HepG2 (cell line): ENCODE measurements at regions not wholly inside any gene's neighbourhood (a gene's known extent, or its start where the extent isn't known, plus 50 kb on each side); places are given as distances from the start of the nearest gene placed in this dataset.

ENCODE experiments used
- ATAC-seq: fragments of 200-7000 bp; cut with Tn5 transposase; 3 replicates; pipeline ENCODE4 v1.9.1; 2020; ENCODE audit warnings: mild to moderate bottlenecking, moderate library complexity
- BruUV-seq: library from RNA; stranded (reverse); fragments of 400-500 nt; replicated peaks from 2 replicates; lab custom pipeline; 2021; lab: Mats Ljungman, UMichigan
- CTCF ChIA-PET: fragments of 300-600 bp; formaldehyde crosslinking; extraction: SDS; loops from one replicate; lab custom pipeline; 2021; ENCODE audit warnings: low total read pairs, inconsistent platforms, low intra/inter-chr PET ratio; lab: Yijun Ruan, JAX
- POLR2A ChIA-PET: fragments of 350-600 bp; sonication (Branson Sonifier 250); formaldehyde crosslinking; loops from one replicate; lab custom pipeline; 2020; ENCODE audit warnings: antibody characterized with exemption, inconsistent platforms; lab: Yijun Ruan, JAX
- DNase-seq: peaks from one replicate; pipeline ENCODE4 v3.0.0-alpha.2; 2015; ENCODE audit warnings: low spot score
- FAIRE-seq: peaks from 3 replicates; lab custom pipeline; 2011; peaks lifted over from hg19 to GRCh38; lab: Jason Lieb, UNC
- H2AFZ ChIP-seq: one replicate; pipeline ENCODE4 v1.6.1; 2011; ENCODE audit warnings: low read length, inconsistent platforms
- H3K27ac ChIP-seq: fragments of 300-600 bp; 3 replicates; pipeline ENCODE4 v1.8.0; 2011; ENCODE audit warnings: mixed run types, mild to moderate bottlenecking, mixed read lengths, low read length, inconsistent platforms; ENCODE audit not compliant: insufficient read depth; ENCODE audit errors: extremely low read length
- H3K27me3 ChIP-seq, 2 experiments: fragments of 200-600 bp in 1 of 2; 2 replicates in 1 of 2; 3 replicates in 1 of 2; pipeline versions ENCODE4 v1.6.0 to v1.8.0; 2011; ENCODE audit warnings: low read length in 2 of 2, mild to moderate bottlenecking in 2 of 2, moderate library complexity in 2 of 2, inconsistent platforms in 1 of 2; ENCODE audit not compliant: insufficient read depth in 2 of 2, control insufficient read depth in 1 of 2
- H3K36me3 ChIP-seq, 2 experiments: fragments of 200-600 bp in 1 of 2; replicated peaks in 1 of 2; 2 replicates in 1 of 2; 3 replicates in 1 of 2; pipeline versions ENCODE4 v1.5.1 to v1.8.0; 2011; ENCODE audit warnings: low read length in 2 of 2, inconsistent platforms in 1 of 2; ENCODE audit not compliant: insufficient read depth in 2 of 2, control insufficient read depth in 1 of 2
- H3K4me1 ChIP-seq: 2 replicates; pipeline ENCODE4 v1.5.1; 2012; ENCODE audit warnings: low read length, inconsistent platforms; ENCODE audit not compliant: insufficient read depth
- H3K4me2 ChIP-seq: 2 replicates; pipeline ENCODE4 v1.6.0; 2011; ENCODE audit warnings: low read depth, low read length, inconsistent platforms
- H3K4me3 ChIP-seq, 3 experiments: fragments of 200-600 bp in 1 of 3; sonication (generic), shearing (Covaris generic) in 1 of 3; replicated peaks in 1 of 3; 2 replicates each; pipeline ENCODE4 v1.5.1; 2011 to 2016; ENCODE audit warnings: low read length in 3 of 3, inconsistent platforms in 2 of 3, low read depth in 2 of 3, mild to moderate bottlenecking in 2 of 3, control low read depth in 1 of 3, mixed read lengths in 1 of 3; ENCODE audit not compliant: insufficient read depth in 1 of 3
- H3K79me2 ChIP-seq: one replicate; pipeline ENCODE4 v1.6.1; 2011; ENCODE audit warnings: low read length, inconsistent platforms; ENCODE audit not compliant: insufficient read depth
- H3K9ac ChIP-seq: 2 replicates; pipeline ENCODE4 v1.6.0; 2011; ENCODE audit warnings: mild to moderate bottlenecking, low read depth, low read length, inconsistent platforms; ENCODE audit not compliant: insufficient read depth
- H3K9me3 ChIP-seq: 2 replicates; pipeline ENCODE4 v1.5.1; 2012; ENCODE audit warnings: mild to moderate bottlenecking, low read length
- H4K20me1 ChIP-seq: 2 replicates; pipeline ENCODE4 v1.6.0; 2011; ENCODE audit warnings: inconsistent platforms, mild to moderate bottlenecking, low read length, moderate library complexity; ENCODE audit not compliant: insufficient read depth
- BATF2 ChIP-seq: sonication (generic); formaldehyde crosslinking; IDR thresholded peaks from 2 replicates; pipeline ENCODE4 v1.8.0; 2022; ENCODE audit warnings: mild to moderate bottlenecking, missing genetic modification reagents, moderate library complexity
- CAMTA2 ChIP-seq: sonication (generic); formaldehyde crosslinking; IDR thresholded peaks from 2 replicates; pipeline ENCODE4 v1.4.0; 2020; ENCODE audit warnings: mild to moderate bottlenecking, missing genetic modification reagents, borderline replicate concordance
- KDM4B ChIP-seq: sonication (generic); formaldehyde crosslinking; IDR thresholded peaks from 2 replicates; pipeline ENCODE4 v1.4.0; 2020; ENCODE audit warnings: missing genetic modification reagents
- MIER2 ChIP-seq: IDR thresholded peaks from 2 replicates; pipeline ENCODE4 v1.6.1; 2016; ENCODE audit warnings: missing biosample characterization, missing genetic modification reagents
- MTF2 ChIP-seq: sonication (generic); formaldehyde crosslinking; IDR thresholded peaks from 2 replicates; pipeline ENCODE4 v1.5.0; 2020; ENCODE audit warnings: missing genetic modification reagents, borderline replicate concordance
- MZF1 ChIP-seq: sonication (generic); formaldehyde crosslinking; IDR thresholded peaks from 2 replicates; pipeline ENCODE4 v1.8.1; 2023; ENCODE audit warnings: mild to moderate bottlenecking, missing genetic modification reagents, borderline replicate concordance
- THAP11 ChIP-seq: IDR thresholded peaks from 2 replicates; pipeline ENCODE4 v1.6.1; 2016; ENCODE audit warnings: missing biosample characterization, missing genetic modification reagents
- TRAFD1 ChIP-seq: sonication (generic); formaldehyde crosslinking; IDR thresholded peaks from 2 replicates; pipeline ENCODE4 v1.5.1; 2020; ENCODE audit warnings: missing genetic modification reagents, mild to moderate bottlenecking, borderline replicate concordance
- ZBTB43 ChIP-seq: sonication (generic); formaldehyde crosslinking; conservative IDR thresholded peaks from 2 replicates; pipeline ENCODE4 v1.4.0; 2020; ENCODE audit warnings: missing genetic modification reagents
- ZNF142 ChIP-seq: sonication (generic); formaldehyde crosslinking; IDR thresholded peaks from 2 replicates; pipeline ENCODE4 v1.4.0; 2020; ENCODE audit warnings: missing genetic modification reagents
- ZNF44 ChIP-seq: sonication (generic); formaldehyde crosslinking; IDR thresholded peaks from 2 replicates; pipeline ENCODE4 v1.5.1; 2020; ENCODE audit warnings: mild to moderate bottlenecking, missing genetic modification reagents
- WGBS: methylation state at CpG from one replicate; pipeline ENCODE4 v1.1.6; 2017; ENCODE audit warnings: low lambda C conversion rate; 5-methylcytosine and 5-hydroxymethylcytosine counted together
- in situ Hi-C: cut with HindIII; loops from 2 replicates; pipeline ENCODE4 v1.10.0; 2017; ENCODE audit warnings: low pct_unique_long_range_greater_than_20kb; ENCODE audit not compliant: extremely low pct_ligation_motif_present
- intact Hi-C: fragments of 100-400 bp; cut with micrococcal nuclease; formaldehyde crosslinking; loops from one replicate; pipeline ENCODE4 v1.10.0; 2022; ENCODE audit not compliant: unreplicated experiment
- TF ChIP-seq, protein P1 (sequence below): sonication (generic); formaldehyde crosslinking; IDR thresholded peaks from 2 replicates; pipeline ENCODE4 v1.4.0; 2020; ENCODE audit warnings: mild to moderate bottlenecking, missing genetic modification reagents

DNA sequence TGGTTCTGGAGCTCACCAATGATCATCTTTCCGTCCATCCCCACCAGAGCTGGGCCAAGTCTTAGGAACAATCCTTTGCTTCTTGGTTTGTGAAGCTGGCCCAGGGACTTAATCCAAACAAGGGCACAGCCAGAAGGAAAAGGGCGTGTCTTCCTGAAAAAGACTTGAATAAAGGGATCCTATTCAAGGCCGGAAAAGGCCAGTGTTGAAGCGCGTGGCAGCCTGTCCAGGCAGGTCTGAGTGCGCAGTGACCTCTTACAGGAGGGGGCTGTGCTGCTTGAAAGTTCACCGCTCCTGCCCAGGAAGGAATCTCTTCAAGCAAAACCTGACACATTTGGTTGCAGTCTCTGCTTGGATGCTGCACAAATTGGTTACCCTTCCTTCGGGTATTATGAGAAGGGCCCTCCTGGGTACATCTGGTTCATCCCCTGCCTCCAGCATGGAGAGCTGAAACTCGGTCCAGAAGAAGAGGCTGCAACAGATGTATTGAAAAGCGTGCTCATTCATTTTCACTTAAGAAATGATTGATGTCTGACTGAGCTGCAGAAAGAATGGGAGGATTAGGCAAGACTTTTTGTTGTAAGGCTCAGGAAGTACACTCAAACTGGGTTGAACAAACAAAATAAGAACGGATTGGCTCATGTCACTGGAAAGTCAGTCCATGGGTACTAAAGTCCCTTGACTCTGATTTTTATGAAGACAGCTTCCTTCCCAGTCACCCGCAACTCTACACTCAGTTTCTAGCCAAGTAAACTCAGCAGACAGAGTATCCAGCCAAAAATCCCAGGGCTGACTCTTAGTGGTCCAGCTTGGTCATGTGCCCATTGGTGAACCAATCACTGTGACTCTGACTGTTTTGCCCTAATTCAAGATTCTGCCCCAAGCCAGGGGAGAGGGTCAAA lies 136.3 kb downstream of the TFAP2C start (continued):
- TF ChIP-seq ZBTB43 (CRISPR knock-in tag) (no peak), KDM4B (CRISPR knock-in tag) (no peak), TRAFD1 (CRISPR knock-in tag) (no peak), CAMTA2 (CRISPR knock-in tag) (no peak)
- TF ChIP-seq, all 625 proteins: peak for 0

DNA sequence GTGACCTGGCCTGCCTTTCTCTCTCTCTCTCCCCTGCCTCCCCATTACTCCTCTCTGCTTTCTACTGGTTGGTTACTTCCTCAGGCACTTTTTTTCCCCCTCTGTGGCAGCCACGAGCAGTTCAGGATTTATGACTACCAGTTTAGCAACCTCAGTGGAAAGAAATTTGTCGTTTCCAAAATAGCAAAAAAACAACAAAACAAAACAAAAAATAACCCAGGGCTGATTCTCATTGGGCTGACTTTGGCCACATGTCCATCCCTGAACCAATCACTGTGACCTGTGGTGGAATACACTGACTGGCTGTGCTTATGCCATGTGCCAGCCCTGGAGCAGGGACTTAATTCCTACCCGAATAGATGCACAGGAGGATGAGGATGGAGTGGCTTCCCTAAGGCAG lies 137.4 kb downstream of the TFAP2C start:
- H3K79me2 ChIP-seq, result no peaks in the 10 kb centered on the region
- intact Hi-C loops, result no loop called here
- ATAC-seq, result no peak
- TF ChIP-seq, protein P1, sequence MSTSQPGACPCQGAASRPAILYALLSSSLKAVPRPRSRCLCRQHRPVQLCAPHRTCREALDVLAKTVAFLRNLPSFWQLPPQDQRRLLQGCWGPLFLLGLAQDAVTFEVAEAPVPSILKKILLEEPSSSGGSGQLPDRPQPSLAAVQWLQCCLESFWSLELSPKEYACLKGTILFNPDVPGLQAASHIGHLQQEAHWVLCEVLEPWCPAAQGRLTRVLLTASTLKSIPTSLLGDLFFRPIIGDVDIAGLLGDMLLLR (CRISPR knock-in tag), result no peak
- TF ChIP-seq ZNF142 (CRISPR knock-in tag) (no peak), MZF1 (CRISPR knock-in tag) (no peak), ZNF44 (CRISPR knock-in tag) (no peak), MIER2 (CRISPR knock-in tag) (no peak), BATF2 (CRISPR knock-in tag) (no peak), THAP11 (CRISPR knock-in tag) (no peak), MTF2 (CRISPR knock-in tag) (no peak)

More for the DNA sequence above, 137.4 kb downstream of the TFAP2C start:
- H3K9me3 ChIP-seq, result no peaks in the 10 kb centered on the region
- FAIRE-seq, result no peak
- H3K27me3 ChIP-seq, result no peaks in the 10 kb centered on the region; a peak in 2 of 5 replicates
- no TSS peak for BruUV-seq
- in situ Hi-C loops, result no loop called here
- H3K4me1 ChIP-seq, result no peaks in the 10 kb centered on the region
- POLR2A ChIA-PET, result no interaction called here
- H3K4me2 ChIP-seq, result no peak overlapping the region
- no peak overlapping the region for H3K4me3 ChIP-seq
- no peak overlapping the region for H2AFZ ChIP-seq
- no peak for DNase-seq
- CTCF ChIA-PET, result no interaction called here
- 4% methylated on average over 3 of the region's 3 CpGs for WGBS
- no peaks in the 10 kb centered on the region for H4K20me1 ChIP-seq
- H3K27ac ChIP-seq, result no peak overlapping the region
- H3K36me3 ChIP-seq, result no peaks in the 10 kb centered on the region
- H3K9ac ChIP-seq, result no peak overlapping the region
